HS-27A (cell line): ENCODE measurements at regions not wholly inside any gene's neighbourhood (a gene's known extent, or its start where the extent isn't known, plus 50 kb on each side); places are given as distances from the start of the nearest gene placed in this dataset.
"Not testable (repeated sequence)": the region's sequence is repeated elsewhere in the genome, so short reads cannot be mapped to it uniquely, and the experiment has no call there.

ENCODE experiments used
- DNase-seq: peaks from one replicate; pipeline ENCODE4 v3.0.0-alpha.2; 2012; ENCODE audit warnings: low read depth, missing footprints

DNA sequence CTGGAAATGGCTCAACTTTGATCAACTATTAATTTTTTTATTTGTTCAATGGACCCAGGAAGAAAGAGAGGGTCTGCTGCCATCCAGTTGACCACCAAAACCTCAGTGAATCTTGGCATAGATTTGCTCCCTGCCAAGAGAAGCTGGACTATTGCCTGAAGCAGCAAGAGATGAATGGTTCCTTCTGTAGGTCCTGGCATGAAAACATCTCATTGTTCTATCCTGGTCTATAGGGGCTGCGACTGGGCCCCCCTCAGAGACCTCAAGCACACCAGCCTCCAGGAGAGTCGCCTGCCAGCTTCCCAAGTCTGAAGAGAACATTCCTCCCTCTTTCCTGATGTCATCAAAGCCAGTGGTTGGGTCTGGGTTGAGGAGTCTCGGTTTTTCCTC is 204.9 kb downstream of the TMX1 start:
- no peak for DNase-seq

DNA sequence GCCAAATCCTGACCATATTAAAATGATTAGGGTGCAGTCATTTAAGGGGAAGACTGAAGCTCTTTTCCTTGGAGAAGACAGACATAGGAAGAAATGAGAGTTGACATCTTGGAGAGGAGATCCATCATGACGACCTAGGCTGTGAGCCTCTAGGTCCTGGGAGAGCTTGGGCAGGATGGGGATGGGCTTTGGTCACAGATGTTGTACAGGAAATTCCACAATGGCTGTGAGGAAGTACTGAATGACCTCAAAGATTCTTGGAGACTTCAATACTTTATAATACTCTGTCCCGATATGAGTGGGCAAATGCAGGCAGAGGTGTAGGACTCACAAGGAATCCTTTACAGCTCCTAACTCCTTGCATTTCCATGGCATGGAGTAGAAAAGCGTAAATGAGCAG is 204.9 kb upstream of the FRMD6 start:
- DNase-seq = no peak

DNA sequence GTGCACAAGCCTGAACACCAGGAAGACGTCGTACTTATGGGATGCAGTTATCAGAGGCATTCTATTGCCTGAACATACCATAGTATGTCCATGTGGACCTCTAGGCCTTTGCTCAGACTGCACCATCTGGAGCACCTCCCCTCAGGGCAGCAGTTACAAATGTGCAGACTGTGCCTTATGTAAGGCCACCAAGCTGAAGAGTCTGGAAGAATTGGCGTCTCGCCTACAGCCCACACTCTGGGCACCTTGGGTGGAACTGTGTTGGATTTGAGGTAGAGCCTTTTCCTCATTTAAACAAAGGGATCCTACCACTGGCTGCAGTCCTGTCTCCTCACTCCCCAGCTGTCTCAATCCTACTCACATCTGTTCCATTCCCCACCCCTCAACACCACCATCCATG is 204.3 kb upstream of the FRMD6 start:
- no peak for DNase-seq

DNA sequence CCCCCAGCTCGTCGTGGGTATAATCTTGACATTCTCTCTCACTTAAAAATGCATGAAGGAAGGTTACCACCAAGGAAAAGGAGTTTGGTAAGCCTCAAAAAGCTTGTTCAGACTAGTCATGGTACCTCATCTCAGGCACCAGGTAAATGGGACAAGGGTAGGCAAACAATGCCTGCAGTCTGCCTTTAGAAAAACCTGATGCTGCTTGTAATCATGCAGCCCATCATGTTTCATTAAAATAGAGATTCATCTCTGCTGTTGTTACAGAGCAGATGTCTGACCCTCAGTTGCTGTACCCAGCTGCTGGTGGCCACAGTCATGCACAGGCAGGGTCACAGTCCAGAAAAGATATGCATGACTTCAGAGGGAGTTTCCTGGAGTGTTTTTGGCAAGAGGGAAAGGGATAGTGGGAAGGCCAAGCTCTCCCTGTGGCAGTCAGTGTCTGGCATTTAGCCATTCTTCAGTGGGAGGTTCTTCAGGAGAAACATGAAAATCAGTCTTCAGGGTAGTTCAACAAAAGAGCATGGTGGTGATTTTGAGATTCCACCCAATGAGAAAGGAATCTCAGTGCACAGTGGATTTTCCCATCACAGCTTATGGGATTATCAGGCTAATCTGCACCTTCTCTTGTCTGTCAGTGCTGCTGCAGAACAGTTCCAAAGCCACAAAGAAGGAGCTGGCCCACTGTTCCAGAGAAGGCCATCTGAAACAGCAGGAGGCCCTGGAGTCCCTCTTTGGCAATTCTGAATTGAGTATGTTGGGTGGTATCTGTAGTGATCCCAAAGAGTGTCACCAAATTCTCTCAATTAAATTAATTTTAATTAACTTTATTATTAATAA is 202.7 kb upstream of the FRMD6 start:
- DNase-seq = no peak

DNA sequence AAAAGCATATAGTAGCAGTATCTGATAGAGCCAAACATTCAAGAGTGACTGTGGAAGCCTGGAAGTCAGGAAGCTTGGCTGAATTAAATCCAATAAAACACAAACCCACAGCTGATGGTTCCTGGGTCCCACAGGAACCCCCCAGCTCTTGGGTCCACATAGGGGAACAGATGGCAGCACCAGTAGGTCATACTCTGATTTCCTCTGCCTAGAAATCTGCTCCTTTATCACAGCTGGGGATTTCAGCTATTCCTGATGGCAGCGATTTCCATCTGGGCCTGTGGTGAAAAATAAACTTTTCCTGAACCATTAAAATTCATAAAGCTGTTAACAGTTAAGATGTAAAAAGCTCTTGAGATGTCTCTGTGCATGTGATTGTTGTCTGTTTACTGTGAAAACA is 202.0 kb upstream of the FRMD6 start:
- no peak for DNase-seq

DNA sequence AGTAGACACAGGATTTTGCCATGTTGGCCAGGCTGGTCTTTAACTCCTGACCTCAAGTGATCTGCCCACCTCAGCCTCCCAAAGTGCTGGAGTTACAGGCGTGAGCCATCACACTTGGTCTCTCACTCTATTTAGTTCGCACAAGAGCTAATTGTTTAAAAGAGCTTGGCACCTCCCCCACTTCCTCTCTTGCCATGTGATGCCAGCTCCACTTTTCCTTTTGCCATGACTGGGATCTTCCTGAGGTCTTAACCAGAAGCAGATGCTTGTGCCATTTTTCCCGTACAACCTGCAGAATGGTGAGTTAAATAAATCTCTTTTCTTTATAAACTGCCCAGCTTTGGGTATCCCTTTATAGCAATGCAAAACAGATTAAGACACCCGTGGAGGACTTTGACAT is 200.1 kb upstream of the FRMD6 start:
- no peak for DNase-seq

DNA sequence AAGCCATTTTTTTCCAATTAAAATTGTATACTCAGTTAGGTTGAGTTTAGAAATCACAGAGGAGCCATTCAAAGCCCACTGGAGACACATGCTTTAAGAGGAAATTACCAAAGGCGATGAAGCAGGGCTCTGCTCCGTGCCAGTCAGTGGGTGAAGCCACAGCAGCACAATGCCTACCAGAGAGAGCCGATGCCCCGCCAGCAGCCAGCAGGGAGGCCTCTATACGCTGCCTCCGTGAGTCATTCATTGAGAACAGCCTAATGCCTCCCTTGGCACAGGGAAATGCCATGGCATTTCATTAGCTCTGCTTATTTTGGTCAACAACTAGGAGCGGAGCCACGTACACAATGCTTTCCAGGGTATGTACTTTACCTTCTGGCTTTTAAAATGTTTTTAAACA is 197.8 kb upstream of the FRMD6 start:
- no peak for DNase-seq

DNA sequence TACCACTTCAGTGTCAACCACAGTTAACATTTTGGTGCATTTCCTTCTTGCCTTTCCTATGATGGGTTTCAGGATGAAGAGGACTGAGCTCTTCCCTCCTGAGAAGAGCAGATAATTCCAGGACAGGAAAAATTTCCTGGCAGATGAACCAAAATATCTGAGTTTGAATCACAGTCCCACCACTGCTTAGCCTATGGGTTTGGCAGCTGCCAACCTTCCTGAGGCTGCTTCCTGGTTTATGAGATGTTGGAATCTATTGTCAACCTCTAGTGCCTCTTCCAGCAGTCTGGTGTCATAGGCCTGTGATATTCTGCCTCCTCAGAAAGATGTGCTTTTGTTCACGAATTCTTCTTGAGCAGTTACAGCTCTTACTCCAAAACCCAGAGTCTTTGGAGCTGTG is 197.4 kb upstream of the FRMD6 start:
- DNase-seq = no peak

DNA sequence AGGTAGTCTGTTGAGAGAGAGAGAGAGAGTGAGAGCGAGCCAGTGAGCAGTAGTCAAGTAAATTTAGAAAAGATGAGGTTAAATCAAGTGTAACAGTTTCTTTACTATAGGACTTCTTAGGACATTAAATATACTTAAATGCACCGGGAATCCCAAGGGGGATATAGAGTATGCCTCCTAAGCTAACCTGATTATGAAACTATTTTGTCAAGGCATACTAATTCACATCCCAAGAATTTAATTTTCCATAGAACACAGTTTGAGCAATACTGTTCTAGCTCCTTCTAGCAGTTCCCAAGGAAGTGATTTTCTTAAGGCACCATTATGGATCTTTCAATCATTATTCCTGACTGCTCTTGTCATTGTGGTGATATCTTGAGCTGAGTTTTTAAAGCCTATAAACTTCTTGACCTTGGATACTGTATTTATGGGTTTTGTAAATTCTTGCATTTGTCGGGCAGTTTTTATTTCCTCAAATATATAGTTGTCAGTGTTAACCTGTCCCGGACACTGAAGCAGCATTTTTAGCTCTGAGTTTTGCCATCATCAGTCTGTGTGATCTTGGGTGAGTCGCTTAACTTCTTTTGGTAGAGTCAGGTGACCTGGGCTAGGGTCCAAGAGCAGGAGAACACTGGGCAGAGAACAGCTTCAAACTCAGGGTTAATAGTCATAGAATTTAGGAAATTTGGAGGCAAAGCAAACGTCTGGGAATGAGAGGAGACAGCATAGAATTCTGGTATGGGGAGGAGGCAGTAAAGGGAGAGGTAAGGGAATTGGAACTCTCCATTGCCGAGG is 196.5 kb upstream of the FRMD6 start:
- DNase-seq = no peak

DNA sequence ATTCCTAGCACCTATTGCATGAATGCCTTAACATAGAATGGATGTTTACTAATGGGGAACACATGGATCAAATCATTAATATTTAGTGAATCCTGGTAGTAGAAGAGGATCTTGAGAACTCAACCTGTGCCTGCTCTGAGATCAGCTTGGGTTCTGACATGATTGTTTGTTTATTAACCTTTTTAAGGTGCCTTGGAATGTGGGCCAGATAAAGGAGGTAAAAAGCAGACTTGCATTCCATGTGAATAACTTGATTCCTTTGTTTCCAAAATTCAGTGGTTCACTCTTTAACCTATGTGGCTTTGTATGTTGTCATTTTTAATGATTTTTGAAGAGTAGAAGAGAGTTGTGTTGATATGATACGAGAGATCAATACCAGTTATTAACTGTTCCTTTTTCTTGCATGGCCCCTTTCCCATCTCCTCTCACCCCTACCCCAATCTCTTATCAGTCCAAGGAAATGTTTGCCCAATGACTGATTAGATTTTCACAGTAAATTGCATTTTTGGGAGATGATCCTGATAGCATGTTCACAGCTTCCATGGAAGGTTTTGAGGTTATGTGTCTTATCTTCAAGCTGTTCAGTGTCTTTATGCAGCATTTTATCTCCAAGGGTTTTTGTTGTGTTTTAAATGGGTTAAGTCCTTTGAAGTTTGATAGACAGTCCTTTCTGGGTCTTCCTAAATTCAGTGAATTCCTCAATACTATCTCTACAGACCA is 193.7 kb upstream of the FRMD6 start:
- peak; percentile 45 for DNase-seq

DNA sequence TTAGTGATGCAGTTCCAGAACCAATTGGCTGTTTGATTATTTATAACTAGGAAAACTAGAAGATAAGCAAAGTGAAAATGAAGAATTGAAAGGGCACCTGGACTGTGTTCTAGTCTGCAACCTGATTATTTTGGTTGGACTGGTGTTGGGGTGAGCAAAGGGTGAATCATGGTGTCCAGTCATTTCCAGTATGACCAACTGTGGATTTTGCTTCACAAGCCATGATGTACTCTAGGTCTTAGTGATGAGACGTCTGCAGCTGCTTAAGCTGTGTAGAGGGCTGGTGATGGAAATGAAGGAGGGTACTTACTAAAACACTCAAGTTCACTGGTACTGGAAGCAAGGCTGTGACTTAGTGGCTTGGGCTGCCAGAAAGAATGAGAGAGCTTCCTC is 193.2 kb upstream of the FRMD6 start:
- DNase-seq = peak; percentile 68

DNA sequence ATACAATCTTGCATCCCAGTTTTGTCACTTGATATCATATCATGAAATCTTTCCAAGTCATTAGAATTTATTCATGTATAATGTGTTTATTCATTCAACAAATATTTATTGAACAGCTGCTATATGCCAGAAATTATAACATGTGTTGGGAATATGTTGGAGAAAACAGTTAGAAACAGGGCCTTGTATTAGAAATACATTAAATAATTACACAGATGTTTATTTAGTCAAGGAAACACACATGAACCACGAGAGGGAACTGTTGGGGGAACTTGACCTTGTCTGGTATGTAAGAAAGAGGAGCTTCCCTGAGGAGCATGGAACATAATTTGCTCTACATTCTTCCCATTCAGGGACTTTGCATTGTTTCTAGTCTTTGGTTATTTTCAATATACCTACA is 191.7 kb upstream of the FRMD6 start:
- DNase-seq = no peak

DNA sequence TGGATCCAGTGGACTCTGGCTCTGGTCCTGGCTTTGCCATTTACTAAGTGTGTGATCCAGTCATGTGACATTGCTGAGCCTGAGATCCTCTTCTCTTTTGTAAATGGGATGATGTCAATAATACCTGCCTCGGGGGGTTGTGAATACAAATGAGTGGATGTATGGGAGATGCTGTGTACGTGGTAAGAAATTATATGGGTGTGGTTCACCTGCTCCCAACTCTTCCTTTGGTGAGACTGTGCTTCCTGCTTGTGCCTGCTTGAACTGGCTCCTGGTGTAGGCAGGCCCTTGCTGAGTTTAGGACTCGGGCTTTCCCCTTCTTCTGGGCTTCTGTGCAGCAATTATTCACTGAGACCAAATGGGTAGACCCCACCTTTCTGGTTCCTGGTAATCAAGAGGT is 189.5 kb upstream of the FRMD6 start:
- DNase-seq = no peak

DNA sequence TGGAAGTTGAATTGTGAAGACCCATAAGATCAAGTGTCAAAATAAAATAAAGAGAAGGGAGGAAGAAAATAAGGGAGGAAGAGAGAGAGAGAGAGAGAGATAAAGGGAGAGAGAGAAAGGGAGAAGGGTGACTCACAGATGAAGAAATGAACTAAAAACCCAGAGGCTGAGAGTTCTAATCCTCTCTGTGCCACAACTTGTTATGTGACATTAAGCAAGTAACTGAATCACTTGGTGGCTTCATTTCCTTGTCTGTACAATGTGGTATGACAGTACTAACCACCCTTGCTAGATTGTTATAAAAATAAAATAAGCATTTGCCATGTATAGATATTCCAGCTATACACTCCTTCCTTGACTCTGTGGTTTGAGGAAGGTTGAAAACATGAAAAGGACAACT is 189.0 kb upstream of the FRMD6 start:
- DNase-seq = no peak

DNA sequence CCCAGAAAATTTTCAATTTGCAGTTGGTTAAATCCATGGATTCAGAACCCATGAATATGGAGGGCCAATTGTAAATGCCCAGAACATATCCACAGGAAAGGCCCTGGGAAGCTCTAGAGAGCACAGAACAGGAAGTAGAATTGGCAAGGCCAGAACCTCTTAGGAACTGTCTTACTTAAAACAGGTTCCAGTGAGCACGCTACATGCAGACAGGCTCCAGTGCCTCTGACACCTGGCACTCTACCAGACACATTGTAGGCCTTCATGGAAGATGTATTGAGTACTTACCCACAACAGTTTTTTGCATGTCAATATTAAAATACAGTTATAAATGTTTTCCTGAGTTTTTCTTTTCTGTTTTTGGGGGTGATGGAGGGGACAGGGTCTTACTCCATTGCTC is 188.2 kb upstream of the FRMD6 start:
- DNase-seq = no peak

DNA sequence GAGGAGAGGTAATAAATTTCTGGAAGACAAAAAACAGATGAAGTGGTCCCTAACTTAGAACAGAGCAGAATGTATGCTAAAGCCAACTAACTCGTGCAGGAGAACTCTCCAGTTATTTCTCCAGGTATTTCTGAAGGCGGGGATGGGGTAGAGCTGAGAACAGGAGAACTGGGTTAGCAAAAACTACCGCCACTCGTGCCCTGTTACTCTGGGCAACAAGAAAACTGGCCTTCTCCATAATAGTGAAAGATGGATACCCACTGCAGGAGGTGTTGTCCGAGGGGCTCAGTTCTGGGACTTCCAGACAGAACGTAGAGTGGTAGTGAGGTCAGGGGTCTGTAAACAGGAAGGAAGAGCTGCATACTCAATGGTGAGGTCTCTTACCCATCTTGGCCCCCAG is 187.3 kb upstream of the FRMD6 start:
- no peak for DNase-seq

DNA sequence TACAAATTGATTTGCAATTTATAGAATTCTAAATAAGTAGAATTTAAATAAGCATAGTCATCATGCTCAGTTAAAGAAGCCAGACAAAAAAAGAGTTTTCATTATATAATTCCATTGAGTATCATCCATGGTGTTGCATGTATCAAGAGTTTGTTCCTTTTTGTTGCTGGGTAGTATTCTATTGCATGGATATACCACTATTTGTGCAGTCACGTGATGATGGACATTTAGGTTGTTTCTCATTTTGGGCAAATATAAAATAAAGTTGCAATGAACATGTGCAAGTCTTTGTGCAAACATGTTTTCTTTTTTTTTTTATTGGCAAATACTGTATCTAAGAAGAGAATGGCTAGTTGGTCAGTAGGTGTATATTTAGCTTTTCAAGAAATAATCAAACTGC is 186.2 kb upstream of the FRMD6 start:
- no peak for DNase-seq

DNA sequence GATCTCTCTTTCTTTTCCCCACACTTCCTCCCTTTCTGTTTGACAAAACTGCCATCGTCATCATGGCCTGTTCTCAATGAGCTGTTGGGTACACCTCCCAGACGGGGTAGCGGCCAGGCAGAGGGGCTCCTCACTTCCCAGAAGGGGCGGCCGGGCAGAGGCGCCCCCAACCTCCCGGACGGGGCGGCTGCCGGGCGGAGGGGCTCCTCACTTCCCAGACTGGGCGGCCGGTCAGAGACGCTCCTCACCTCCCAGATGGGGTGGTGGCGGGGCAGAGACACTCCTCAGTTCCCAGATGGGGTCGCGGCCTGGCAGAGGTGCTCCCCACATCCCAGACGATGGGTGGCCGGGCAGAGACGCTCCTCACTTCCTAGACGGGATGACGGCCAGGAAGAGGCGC is 184.3 kb upstream of the FRMD6 start:
- DNase-seq = not testable (repeated sequence)

DNA sequence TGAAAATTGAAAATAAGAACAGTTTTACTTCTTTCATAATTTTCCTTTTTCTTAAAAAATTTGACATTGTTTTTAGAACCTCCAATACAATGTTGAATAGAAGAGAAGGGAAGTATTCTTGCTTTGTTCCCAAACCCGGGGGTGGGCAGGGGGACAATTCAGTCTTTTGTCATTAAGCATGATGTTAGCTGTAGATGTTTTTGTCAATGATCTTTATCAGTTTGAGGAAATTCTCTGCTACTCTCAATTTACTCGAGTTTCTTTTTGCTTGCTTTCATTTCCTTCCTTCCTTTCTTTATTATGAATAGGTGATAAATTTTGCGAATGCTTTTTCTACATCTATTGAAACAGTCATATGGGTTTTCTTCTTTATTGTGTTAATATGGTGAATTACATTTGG is 183.2 kb upstream of the FRMD6 start:
- no peak for DNase-seq

DNA sequence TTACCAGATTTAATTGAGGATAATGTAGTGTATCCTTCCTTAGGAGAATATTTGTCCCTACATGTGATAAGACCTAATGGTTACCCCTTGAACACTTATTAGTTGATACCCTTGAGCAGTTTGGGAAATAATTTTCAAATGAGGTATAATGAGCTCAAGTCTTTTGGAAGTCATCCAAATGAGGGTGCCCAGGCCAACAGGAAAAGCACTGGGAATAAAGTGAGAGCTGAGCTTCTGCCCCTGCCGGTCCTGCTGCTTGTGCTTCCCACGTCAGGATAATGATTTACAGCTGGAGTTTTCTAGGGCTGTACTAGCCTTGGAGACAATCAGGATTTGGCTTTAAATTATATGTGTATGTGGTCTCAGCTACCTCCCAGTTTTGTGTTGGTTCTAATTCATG is 178.8 kb upstream of the FRMD6 start:
- no peak for DNase-seq

DNA sequence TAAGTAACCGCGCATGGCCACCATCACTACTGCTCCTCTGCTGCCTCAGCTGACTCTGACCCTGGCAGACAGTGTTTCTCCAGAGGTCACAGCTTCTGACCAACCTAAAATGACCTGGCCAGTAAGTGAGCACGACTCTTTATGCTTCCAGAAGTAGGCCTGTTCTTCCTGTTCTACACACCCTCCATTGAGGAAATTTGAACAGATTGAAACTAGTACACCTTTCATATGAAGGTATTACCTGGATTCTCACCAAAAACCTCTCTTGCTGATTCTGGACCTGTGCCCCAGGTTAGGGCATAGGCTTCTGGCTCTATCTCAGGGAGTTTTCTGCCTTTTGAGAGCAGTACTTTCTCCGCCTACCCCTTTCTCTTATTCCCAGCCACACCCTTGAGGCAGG is 178.4 kb upstream of the FRMD6 start:
- DNase-seq = no peak

DNA sequence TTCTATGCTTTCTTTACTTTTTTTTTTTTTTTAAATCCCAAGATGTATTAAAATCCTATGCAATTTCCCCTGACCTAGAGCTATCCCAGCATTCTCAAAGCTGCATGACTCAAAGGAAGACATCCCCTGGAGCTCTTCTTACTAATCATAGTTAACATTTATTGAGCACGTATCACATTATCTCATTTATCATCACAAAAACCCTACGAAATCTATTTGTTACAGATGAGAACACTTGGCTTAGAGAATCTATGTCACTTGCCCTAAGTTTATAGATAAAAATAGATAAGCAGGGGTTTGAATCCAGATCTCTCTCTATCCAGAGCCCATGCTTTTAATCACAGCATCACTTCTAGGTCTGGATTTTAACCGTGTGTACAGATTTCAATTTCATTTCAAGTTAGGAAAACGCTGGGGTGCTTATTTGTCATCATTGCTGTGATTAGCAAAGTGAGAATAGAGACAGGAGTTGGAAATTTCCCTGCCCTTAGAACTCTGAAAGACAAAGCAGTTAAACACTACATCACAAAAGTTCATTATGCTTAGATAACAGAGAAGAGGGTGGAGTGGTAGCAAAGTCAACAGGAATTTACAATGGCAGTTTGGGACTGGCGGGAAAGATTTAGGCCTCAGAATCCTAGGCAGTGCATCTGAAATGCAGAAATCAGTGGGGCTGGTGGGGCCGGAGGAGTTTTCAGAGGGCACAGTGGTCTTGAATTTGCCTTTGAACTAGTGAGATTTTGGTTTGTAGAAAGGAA is 177.7 kb upstream of the FRMD6 start:
- no peak for DNase-seq
